Caco-2 (cell line): ENCODE measurements at regions not wholly inside any gene's neighbourhood (a gene's known extent, or its start where the extent isn't known, plus 50 kb on each side); places are given as distances from the start of the nearest gene placed in this dataset.

ENCODE experiments used
- BruUV-seq: library from RNA; stranded (reverse); fragments of 400-500 nt; replicated peaks from 2 replicates; lab custom pipeline; 2021; lab: Mats Ljungman, UMichigan
- CTCF ChIA-PET: fragments of 300-600 bp; sonication (Branson Sonifier 250); formaldehyde crosslinking; loops from one replicate; lab custom pipeline; 2022; ENCODE audit warnings: antibody characterized with exemption; lab: Charles Lee
- POLR2A ChIA-PET: fragments of 300-600 bp; sonication (Branson Sonifier 250); formaldehyde crosslinking; loops from one replicate; lab custom pipeline; 2022; ENCODE audit warnings: antibody characterized with exemption; lab: Charles Lee
- DNase-seq, 2 experiments: peaks; one replicate each; pipeline versions ENCODE4 v3.0.0 to v3.0.0-alpha.2; 2020 to 2022
- H3K27me3 ChIP-seq: replicated peaks from 2 replicates; pipeline ENCODE4 v1.6.0; 2011; ENCODE audit warnings: low read length; ENCODE audit not compliant: control insufficient read depth, insufficient read depth
- H3K36me3 ChIP-seq: 2 replicates; pipeline ENCODE4 v1.5.1; 2011; ENCODE audit warnings: low read length; ENCODE audit not compliant: control insufficient read depth, insufficient read depth
- H3K4me1 ChIP-seq: fragments of 250-450 bp; sonication (Bioruptor Pico); 2 replicates; pipeline ENCODE4 v1.5.1; 2020; ENCODE audit warnings: mild to moderate bottlenecking
- H3K4me3 ChIP-seq: 2 replicates; pipeline ENCODE4 v1.5.1; 2011; ENCODE audit warnings: low read depth, mild to moderate bottlenecking, control low read depth, low read length
- H3K9me3 ChIP-seq: fragments of 250-450 bp; sonication (Bioruptor Pico); 2 replicates; pipeline ENCODE4 v1.5.1; 2020; ENCODE audit warnings: mild to moderate bottlenecking, moderate library complexity
- H3K27ac Mint-ChIP-seq: one replicate; pipeline ENCODE4 v1.8.0; 2022; ENCODE audit warnings: mixed read lengths; ENCODE audit not compliant: unreplicated experiment
- H3K27me3 Mint-ChIP-seq: one replicate; pipeline ENCODE4 v1.8.0; 2022; ENCODE audit warnings: mixed read lengths; ENCODE audit not compliant: insufficient read depth, unreplicated experiment
- H3K36me3 Mint-ChIP-seq: one replicate; pipeline ENCODE4 v1.8.0; 2022; ENCODE audit warnings: mild to moderate bottlenecking, mixed read lengths; ENCODE audit not compliant: insufficient read depth, unreplicated experiment
- H3K4me1 Mint-ChIP-seq: one replicate; pipeline ENCODE4 v1.8.0; 2022; ENCODE audit warnings: low read depth, mixed read lengths; ENCODE audit not compliant: unreplicated experiment
- H3K4me3 Mint-ChIP-seq: one replicate; pipeline ENCODE4 v1.8.0; 2022; ENCODE audit warnings: mild to moderate bottlenecking, moderate library complexity, mixed read lengths; ENCODE audit not compliant: unreplicated experiment
- H3K9me3 Mint-ChIP-seq: one replicate; pipeline ENCODE4 v1.8.0; 2022; ENCODE audit warnings: mixed read lengths; ENCODE audit not compliant: unreplicated experiment
- CTCF ChIP-seq, 2 experiments: fragments of 200-600 bp in 1 of 2; IDR thresholded peaks; 1 replicate in 1 of 2; 2 replicates in 1 of 2; pipeline versions ENCODE4 v1.5.1 to v1.8.0; 2011 to 2022; ENCODE audit warnings: antibody characterized with exemption in 1 of 2, control low read depth in 1 of 2, inconsistent platforms in 1 of 2, low read depth in 1 of 2, low read length in 1 of 2, mild to moderate bottlenecking in 1 of 2, moderate library complexity in 1 of 2; ENCODE audit not compliant: insufficient read depth in 1 of 2, severe bottlenecking in 1 of 2, unreplicated experiment in 1 of 2
- intact Hi-C: fragments of 100-400 bp; cut with micrococcal nuclease; formaldehyde crosslinking; loops from one replicate; pipeline ENCODE4 v1.10.0; 2022; ENCODE audit not compliant: unreplicated experiment

GRCh38 chr5:115366223-115366622 lies 69.8 kb upstream of the CCDC112 start:
- CTCF ChIA-PET = no interaction called here
- POLR2A ChIA-PET = no interaction called here
- intact Hi-C loops = no loop called here
- no peaks in the 10 kb centered on the region for H3K9me3 Mint-ChIP-seq
- Histone ChIP-seq H3K9me3 (no peaks in the 10 kb centered on the region), H3K27me3 (no peaks in the 10 kb centered on the region), H3K36me3 (no peaks in the 10 kb centered on the region), H3K4me1 (no peaks in the 10 kb centered on the region), H3K4me3 (no peak overlapping the region)
- no TSS peak for BruUV-seq
- TF ChIP-seq CTCF (IDR thresholded peaks at IDR 0.05; ENCODE audit: insufficient read depth in 1 of 2, low read depth in 1 of 2, low read length in 1 of 2, severe bottlenecking in 1 of 2, unreplicated experiment in 1 of 2) = no peak
- no peak overlapping the region for H3K4me3 Mint-ChIP-seq
- DNase-seq = no peak
- H3K27me3 Mint-ChIP-seq = no peaks in the 10 kb centered on the region
- H3K4me1 Mint-ChIP-seq = no peaks in the 10 kb centered on the region
- H3K36me3 Mint-ChIP-seq = no peaks in the 10 kb centered on the region
- H3K27ac Mint-ChIP-seq = no peak overlapping the region

GRCh38 chr5:115363879-115364278 lies 67.4 kb upstream of the CCDC112 start:
- no peak overlapping the region for H3K4me3 Mint-ChIP-seq
- Histone ChIP-seq H3K36me3 (no peaks in the 10 kb centered on the region), H3K9me3 (no peaks in the 10 kb centered on the region), H3K27me3 (no peaks in the 10 kb centered on the region), H3K4me1 (peaks cover 6% of the 10 kb centered on the region; the same call in 1 of the 2 replicates), H3K4me3 (no peak overlapping the region)
- ChIA-PET CTCF (no interaction called here), POLR2A (no interaction called here)
- H3K27me3 Mint-ChIP-seq = no peaks in the 10 kb centered on the region
- H3K4me1 Mint-ChIP-seq = peaks cover 7% of the 10 kb centered on the region
- no peaks in the 10 kb centered on the region for H3K9me3 Mint-ChIP-seq
- no peak for TF ChIP-seq CTCF (IDR thresholded peaks at IDR 0.05; ENCODE audit: insufficient read depth in 1 of 2, low read depth in 1 of 2, low read length in 1 of 2, severe bottlenecking in 1 of 2, unreplicated experiment in 1 of 2)
- no peak overlapping the region for H3K27ac Mint-ChIP-seq
- no peak for DNase-seq
- no TSS peak for BruUV-seq
- intact Hi-C loops = no loop called here
- no peaks in the 10 kb centered on the region for H3K36me3 Mint-ChIP-seq

DNA sequence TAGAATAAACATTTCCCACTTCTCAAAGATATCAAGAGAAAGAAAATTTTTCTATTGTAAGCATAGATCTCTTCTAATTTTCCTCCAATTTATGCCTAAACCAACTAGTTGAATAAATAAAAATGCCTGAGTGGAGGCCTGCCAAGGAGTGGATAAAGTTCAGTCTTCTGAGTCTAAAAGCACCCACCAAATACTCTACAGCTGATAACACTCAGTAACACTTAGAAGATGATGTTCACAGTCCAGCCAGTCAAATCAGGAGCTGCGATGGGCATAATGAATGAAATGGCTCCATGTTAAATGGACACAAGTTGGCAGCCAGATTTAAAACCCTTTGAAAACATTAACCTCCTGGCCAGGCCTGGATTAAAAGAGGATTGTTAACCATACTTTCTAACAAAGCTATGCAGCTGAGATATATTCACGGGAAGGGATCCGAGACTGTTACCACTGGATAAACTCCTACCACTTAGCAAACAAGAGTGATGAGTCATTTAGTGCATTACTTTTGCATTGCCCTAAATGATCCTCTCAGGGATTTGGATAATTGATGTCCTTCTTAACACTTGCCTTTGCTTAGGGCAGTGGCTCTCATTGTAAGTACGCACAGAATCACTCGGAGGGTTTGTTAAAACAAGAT lies 63.7 kb upstream of the CCDC112 start:
- no peak overlapping the region for H3K27ac Mint-ChIP-seq
- H3K36me3 ChIP-seq = no peaks in the 10 kb centered on the region; the same call in none of the 2 replicates
- intact Hi-C loops = no loop called here
- no peak overlapping the region for H3K4me3 Mint-ChIP-seq
- ChIA-PET POLR2A (no interaction called here), CTCF (no interaction called here)
- no TSS peak for BruUV-seq
- no peaks in the 10 kb centered on the region for H3K9me3 Mint-ChIP-seq
- peaks cover 7% of the 10 kb centered on the region for H3K4me1 Mint-ChIP-seq
- H3K27me3 Mint-ChIP-seq = no peaks in the 10 kb centered on the region
- DNase-seq = no peak
- no peaks in the 10 kb centered on the region for H3K36me3 Mint-ChIP-seq
- H3K4me1 ChIP-seq = peaks cover 21% of the 10 kb centered on the region
- H3K9me3 ChIP-seq = no peaks in the 10 kb centered on the region
- H3K4me3 ChIP-seq = no peak overlapping the region
- no peaks in the 10 kb centered on the region for H3K27me3 ChIP-seq
- TF ChIP-seq CTCF (IDR thresholded peaks at IDR 0.05; ENCODE audit: insufficient read depth in 1 of 2, low read depth in 1 of 2, low read length in 1 of 2, severe bottlenecking in 1 of 2, unreplicated experiment in 1 of 2) = no peak
